NCI-H2081 (cell line): ENCODE measurements at regions not wholly inside any gene's neighbourhood (a gene's known extent, or its start where the extent isn't known, plus 50 kb on each side); places are given as distances from the start of the nearest gene placed in this dataset.
"Not testable (repeated sequence)": the region's sequence is repeated elsewhere in the genome, so short reads cannot be mapped to it uniquely, and the experiment has no call there.

Experiments used
- DNase-seq, 2 experiments: peaks; one replicate each; lab custom pipeline; 2025; lab: John Stamatoyannopoulos, UW

DNA sequence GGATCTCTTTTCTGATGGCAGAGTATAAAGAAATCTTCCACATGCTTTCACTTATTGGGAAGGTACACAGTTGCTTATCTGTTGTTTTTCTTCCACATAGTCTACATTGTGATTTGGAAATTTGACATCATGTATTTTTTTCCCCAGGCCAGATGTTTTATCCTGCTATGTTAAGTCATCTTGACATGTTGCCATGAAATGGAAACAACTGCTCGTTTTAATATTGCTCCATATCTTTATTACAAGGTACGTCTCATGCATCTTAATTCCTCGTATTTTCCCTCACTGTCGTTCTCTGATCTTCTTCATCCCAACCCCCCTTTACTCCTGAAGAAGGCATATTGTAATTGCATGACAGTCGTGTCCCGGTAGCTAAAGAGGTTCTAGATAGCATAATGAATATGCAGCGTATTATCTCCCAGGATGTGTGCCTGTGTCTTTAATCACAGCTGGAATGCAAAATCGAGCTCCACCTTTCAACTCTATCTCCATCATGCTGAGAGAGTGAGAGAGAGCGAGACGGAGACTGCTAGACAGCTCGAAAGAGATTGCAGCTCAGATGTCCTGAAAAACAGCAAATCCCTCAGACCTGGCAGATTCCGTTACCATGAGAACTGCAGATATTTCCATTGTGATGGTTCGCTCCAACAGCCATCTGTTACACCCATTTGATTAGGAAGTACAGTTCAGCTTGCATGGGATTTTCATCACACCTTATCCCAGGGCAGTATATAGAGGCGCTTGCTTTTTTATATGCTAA lies 281.7 kb downstream of the TMEM38B start:
- DNase-seq, result no peak

DNA sequence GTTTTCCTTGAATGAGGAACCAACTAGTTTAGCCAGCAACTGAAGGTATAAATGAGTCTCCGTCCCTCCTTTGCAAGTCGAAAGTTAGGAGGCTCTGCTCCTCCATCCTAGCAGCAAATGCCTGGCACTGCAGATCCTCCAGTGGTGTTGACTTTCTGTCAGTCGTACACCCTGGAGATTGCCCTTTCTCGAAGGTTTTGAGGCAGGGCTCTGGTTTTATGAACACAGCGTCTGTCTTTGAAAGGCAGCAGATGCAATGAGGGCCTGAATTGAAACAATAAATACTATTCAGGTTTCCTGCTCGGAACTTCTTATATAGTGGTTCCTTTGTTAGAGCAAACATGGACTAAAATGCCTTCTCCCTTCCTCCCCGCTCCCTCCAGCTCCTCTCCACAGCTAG lies 284.0 kb downstream of the TMEM38B start:
- no peak for DNase-seq

DNA sequence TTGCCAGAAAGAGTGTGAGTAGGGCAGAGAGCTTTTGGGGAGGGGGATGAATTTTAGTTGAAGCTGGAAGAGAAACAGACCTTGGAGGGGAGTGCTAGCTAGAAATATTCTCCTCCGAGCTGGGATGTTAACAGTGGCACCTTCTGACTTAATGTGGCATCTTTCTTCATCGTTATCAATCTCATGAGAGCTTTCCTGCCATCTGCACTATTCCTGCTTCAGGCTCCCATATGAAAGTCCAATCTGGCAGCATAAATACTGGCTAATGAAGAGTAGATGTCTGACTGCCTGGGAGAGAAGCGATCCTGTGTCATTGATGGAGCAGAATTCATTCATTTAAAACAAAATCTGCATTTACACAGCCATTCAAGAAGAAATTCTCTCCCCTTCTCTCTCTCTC lies 284.5 kb downstream of the TMEM38B start:
- no peak for DNase-seq

DNA sequence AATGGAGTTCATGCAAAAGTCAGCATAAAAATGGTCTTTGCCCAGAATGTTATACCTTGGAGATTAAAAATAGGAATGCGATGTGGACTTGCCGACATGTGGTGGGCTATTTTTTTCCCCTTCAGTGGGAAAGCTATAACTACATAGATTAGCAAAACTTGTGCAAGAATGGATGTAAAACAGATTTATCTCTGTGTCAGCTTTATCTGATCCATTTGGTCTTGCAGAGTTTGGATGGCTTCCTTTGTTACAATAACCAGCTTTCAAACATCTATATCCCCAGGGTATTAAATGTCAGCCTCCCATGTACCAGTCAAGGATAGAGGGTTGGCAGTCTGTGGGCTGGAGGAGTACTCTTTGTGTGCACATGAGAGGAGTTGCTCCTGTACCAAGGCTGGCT lies 284.9 kb downstream of the TMEM38B start:
- no peak for DNase-seq

DNA sequence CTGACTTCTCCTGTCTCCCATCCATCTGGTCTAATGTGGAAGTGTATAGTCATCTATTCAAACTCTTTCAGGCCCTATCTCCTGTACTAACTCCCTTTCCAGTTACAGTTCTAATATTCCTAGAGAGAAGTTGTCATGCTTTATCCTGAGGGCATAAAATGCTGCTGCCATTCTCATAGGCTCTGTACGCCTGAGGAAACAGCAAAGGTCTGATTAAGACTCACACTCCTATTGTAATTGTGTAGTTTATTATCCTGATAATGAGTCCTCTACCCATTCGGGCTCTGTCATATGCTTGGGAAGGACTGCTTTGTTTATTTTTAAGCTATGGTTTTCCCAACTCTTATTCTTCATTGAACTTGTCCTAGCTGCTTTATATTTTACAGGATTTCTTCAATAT lies 290.4 kb downstream of the TMEM38B start:
- DNase-seq, result no peak

DNA sequence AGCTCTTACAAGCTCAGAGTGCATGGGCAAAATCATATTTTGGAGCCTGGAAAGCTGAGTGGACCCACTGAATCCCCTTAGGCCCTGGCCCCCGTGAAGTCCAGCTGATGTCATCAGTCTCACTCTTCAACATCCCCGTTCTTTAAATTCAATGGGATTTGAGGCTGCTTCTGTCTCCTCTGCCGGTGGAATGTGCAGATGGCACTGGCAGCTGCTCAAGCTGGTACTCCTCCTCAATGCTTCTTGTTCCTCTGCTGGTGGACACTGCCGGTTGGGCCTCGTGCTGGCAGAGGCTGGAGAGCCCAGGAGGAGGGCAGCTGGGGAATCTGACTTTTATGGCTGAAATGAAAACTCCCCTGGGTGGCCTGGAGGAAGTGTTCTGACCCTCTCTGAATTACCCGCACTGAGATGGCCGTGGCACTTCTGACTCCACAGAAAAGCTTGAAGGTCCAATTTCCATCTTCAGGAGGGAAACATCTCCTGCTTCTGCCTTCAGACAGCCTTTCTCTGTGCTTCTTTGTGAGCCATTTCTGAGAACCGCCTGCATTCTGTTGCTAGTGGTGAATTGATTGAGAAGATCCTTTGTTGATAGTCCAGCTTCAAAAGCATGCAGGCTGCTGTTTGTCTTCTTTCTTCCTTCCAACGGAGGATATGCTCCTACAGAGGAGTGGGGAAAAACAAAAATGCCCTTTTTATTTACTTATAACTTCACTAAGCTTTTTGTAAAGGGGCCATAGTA lies 298.9 kb downstream of the TMEM38B start:
- DNase-seq, result no peak

DNA sequence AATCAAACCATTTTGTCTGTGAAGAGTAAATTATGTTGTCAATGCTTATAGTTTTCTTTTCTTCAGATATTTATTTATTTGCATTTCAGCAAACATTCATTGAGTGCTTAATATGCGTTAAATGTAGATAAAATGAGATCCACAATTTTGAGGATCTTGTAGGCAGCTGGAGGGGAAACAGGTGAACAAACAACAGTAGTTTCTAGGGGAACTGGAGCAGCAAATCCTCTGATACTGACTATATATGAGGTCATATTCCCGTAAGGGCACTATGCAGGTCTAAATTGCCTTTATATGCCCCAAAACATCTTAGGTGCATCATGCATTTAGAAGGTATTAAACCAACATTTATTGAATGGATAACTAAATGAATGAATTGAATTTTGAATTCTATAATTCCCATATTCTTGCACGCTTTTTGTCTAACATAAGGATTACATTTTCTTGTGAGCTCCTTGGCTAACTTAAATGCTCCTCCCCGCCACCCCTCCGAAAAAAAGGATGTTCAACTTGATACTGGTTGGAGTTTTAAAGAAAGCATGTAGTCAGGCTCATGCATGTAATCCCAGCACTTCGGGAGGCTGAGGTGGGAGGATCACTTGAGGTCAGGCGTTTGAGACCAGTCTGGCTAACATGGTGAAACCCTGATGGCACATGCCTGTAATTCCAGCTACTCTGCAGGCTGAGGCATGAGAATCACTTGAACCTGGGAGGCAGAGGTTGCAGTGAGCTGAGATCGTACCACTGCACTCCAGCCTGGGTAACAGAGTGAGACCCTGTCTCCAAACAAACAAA lies 299.8 kb downstream of the TMEM38B start:
- DNase-seq, result peak; percentile 2 to 55

DNA sequence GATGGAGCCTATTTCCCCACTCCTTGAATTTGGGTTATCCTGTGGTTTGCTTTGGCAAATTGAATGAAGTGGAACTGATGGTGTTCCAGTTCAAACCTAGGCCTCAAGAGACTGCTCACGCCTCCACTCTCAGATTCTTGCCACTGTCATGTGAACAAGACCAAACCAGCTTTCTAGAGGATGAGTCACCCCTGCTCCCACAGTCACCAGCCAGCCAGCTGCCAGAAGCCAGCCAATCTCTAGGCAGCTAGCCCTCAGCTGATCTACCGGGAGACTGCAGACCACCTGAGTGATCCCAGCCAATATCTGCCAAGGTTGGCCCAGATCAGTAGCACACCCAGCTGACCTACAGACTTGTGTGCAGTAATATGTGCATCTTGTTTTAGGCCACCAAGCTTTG lies 300.6 kb downstream of the TMEM38B start:
- DNase-seq, result no peak

DNA sequence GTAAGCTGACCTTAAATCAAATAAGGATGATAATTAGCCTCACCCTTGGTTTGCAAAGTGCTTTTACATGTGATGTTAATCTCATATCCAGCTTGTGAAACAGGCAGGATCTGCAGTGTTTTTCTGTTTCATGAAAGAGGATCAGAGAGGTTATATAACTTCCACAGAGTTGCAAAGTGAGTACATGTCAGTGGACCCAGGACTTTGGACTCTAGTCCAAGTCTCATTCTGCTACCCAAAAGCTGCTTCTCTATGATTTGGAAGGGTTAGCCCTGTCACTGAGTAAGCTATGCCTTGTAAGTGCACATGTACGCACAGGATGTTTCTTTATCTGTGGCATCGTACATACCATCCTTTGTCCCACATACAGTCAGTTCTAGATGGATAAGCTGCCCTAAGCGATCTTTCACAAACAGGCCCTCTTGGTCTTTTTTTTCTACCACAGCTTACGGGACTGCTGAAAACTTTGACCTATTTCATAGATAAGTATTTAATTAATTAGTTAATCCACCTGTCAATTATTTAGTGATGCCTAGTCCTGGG lies 322.9 kb downstream of the TMEM38B start:
- DNase-seq, result no peak

DNA sequence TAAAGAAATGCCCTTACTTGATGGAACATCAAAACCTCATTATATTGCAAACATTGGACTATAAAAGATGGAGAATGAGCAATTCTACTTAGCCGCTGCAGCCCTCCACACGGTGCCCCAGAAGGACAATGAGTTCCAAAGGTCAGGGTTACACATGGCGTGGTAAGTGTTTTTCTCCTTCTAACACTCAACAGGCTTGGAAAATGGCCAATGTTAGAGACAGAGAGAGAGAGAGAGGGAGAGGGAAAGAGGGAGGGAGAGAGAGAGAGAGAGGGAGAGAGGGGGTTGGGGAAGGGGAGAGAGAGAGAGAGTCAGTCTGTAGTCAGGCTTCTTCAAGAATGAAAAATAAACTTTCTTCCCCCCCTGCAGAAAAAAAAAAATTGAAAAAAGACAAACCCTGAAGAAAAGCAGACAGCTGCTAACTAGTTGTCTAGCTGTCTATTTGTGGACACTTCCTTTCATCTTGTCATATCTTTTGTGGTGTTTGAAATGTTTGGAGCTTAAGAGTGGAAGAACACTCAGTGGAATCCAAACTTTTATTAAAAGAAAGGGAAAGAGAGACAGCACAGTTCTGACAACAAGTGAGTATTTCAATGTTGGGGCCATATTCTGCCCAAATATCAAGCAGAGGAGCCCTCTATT lies 324.8 kb downstream of the TMEM38B start:
- DNase-seq, result no peak

DNA sequence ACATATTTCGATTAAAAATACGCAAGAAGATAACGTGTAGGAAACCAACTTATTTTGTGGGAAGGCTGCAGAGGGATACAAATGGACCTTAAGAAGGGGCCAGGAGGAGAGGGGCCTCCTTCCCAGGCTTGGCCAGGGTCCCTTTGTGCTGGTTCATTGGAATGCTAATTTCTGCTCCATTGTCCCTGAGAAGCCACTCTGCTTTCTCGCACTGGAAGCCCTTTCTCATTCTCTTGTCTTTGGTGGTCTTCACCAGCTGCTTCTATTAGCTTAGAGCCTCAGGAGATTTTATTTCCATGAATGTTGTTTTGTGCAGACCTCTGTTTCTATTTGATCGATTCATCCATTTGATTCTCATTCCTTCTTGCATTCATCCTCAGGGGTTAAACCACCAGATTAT lies 325.4 kb downstream of the TMEM38B start:
- DNase-seq, result no peak

DNA sequence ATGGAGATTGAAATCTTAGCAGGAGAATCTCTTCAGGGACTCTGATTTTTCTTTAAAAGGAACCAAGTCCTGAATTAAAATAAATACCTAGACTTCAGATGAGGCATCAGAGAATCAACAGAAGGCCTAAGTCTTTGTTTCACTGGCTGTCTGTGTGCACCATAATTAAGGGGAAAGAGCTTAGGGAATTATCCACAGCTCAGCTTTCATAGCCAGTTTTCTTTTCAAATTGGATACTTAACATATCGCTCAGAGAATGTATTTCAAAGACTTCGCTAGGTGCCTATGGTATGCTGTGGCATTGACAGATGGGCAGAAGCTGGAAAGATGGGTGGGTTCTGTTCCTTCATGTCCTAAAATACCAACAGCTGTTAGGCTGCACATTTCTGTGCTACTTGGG lies 325.8 kb downstream of the TMEM38B start:
- no peak for DNase-seq

DNA sequence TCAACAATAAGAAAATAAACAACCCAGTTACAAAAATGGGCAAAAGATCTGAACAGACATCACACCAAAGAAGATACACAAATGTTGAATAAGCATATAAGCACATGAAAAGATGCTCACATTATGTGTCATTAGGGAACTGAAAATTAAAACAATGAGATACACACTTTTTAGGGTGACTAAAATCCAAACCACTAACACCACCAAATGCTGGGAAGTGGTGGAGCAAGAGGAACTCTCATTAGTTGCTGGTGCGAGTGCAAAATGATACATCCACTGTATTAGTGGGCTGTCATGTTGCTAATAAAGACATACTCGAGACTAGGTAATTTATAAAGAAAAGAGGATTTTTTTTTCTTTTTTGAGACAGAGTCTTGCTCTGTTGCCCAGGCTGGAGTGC lies 329.1 kb downstream of the TMEM38B start:
- no peak for DNase-seq

DNA sequence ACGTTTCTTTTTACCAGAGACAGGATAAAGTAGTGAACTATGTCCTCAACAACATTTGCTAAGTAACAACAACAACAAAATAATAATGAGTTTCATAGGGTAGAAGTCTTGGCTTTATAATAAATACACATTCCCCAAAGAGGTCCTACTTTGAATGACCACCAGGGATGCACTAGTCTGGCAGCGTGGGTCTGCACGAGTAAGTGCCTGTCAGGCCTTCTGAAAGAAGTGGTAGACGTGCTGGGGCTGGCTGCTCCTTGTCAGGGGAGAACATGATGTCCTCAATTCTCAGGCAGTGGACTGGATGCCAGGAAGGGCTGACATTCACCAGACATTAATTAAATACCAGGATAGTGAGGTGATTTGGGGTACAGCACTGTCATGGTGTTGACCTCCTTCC lies 331.1 kb downstream of the TMEM38B start:
- DNase-seq, result no peak

DNA sequence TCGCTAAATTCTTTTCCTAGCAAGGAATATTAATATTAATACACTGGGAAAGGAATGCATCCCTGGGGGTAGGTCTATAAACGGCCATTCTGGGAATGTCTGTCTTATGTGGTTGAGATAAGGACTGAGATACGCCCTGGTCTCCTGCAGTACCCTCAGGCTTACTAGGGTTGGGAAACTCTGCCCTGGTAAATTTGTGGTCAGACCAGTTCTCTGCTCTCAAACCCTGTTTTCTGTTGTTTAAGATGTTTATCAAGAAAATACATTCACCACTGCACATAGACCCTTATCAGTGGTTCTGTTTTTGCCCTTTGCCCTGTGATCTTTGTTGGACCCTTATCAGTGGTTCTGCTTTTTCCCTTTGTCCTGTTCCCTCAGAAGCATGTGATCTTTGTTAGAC lies 335.8 kb downstream of the TMEM38B start:
- DNase-seq, result not testable (repeated sequence)

DNA sequence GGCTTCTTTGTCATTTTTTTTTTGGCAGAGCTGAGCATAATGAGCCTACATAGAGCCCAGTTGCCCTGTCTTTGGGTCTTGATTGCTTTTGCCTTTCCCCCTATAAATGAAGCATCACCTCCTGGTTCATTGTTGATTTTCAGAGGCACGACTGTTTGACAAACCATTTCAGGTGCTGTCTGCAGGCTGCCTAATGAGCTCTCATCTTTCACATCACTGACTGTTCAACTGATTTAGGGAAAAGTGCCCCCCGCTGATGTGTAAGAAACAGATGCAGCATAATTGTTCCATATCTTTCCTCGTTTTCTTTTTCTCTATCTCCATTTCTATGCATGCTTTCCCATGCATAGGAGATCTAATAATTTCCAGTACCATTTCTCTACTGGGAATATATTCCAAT lies 338.6 kb downstream of the TMEM38B start:
- peak; percentile 42 to 81 for DNase-seq

DNA sequence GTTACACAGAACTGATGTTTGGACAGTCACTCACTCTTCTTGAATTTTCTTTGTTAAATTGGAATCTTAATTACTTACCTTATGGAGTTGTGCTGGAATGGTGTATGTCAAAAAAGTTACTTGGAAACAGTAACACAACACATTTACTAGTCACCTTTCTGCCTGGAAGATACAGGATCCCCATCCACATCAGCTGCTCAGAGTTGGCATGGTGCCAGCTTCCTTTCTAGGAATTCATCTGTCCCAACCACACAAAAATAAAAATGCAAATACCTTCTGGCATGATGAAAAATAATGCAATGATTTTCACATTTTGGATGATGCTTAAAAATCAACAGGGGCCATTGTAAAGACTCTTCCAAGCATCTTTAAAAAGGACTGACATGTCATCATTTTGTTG lies 341.5 kb downstream of the TMEM38B start:
- DNase-seq, result no peak

DNA sequence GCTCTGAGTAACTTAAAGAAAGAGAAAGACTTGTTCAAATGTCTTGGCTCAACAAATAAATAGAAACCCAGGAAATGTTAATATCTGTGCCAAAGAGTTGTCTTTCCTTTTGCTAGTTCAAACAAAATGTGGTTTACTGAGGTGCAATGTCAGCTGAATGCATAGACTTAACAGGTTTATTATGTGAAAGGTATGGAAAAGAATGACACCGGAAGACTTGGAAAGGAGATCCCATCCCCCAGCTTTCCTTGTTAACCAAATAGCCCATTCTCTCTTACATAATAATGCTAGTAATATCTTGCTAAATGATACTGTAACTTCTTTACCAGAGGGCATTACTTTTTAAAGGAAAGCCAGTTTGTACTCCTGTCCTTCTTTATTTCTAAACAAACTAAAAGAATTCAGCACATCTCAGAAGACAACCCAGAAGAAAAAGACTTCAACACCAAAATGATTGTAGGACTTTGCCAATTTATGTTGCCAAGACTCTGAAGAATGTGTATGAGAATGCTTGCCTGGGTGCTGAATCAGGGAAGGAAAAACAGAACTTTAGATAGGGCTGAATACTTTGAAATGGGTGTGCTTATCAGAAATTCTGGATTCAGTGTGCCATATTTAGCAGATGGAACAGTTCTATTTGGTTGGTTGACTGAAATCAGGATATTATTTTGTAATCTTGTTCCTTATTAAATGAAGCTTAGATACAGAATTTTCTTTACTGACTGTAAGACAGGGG lies 344.1 kb downstream of the TMEM38B start:
- DNase-seq, result no peak

DNA sequence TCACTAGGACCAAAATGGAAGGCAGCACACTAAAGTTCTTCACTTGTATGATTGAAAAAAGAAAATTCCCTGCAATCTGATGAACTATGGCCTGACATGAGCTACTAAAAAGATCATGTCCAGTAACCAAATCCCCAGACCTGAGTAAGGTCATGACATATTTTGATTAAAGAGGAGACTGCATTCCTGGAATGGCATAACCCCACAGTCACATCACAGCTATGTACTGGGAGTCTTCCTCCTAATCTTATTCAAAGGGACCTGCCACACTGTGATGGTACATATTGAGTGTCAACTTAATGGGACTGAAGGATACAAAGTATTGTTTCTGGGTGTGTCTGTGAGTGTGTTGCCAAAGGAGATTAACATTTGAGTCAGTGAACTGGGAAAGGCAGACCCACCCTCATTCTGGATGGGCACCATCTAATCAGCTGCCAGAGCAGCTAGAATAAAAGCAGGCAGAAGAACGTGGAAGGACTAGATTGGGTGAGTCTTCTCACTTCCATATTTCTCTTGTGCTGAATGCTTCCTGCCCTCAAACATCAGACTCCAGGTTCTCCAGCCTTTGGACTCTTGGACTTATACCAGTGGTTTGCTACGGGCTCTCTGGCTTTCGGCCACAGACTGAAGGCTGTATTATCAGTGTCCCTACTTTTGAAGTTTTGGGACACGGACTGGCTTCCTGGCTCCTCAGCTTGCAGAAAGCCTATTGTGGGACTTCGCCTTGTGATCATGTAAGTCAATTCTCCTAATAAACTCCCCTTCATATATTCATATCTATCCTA lies 345.0 kb downstream of the TMEM38B start:
- DNase-seq, result no peak

DNA sequence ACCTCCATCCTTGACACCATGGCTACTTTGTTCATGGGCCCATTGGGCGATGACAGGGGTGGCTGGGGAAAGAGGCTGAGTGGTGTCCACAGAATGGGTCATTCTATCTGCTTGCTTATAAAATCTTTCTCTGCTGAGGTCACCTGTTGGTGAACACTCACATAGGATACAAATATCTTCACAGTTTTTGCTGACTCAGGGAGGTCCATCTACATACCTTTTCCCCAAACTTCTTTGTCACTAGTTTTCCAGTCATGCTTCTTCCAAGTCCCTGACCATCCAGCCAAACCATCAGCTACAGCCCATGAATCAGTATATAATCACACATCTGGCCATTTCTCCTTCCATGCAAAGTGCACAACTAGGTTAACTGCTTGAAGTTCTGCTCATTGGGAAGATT lies 347.6 kb downstream of the TMEM38B start:
- DNase-seq, result not testable (repeated sequence)

DNA sequence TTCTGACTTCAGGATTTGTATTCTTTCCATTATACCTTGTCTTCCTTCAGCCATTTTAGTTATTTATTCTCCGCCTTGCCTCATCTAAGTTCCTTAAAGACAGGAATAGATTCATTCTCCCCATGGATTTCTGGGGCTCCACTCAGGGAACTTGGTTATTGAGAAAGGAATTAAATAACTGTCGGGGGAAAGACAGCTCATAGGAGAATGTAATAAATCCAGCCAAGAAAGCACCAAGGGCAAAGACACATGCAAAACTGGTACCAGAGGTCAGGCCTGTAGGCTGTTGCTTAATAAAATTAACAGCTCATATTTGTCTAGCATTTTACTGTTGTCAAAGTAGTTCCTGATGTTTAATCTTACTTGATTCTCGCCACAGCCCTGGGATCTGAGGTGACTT lies 357.2 kb downstream of the TMEM38B start:
- no peak for DNase-seq
